Activated CD4-positive, alpha-beta T cell treated with anti-CD3 and anti-CD28 coated beads, Interleukin-2, amount 50 U/mL, for 24 hours (primary cell): ENCODE measurements at regions not wholly inside any gene's neighbourhood (a gene's known extent, or its start where the extent isn't known, plus 50 kb on each side); places are given as distances from the start of the nearest gene placed in this dataset.

Experiments used
- DNase-seq, 2 donors: peaks; one replicate each; pipeline ENCODE4 v3.0.0-alpha.2; 2020; ENCODE audit warnings: low read depth in 1 of 2, low spot score in 1 of 2

DNA sequence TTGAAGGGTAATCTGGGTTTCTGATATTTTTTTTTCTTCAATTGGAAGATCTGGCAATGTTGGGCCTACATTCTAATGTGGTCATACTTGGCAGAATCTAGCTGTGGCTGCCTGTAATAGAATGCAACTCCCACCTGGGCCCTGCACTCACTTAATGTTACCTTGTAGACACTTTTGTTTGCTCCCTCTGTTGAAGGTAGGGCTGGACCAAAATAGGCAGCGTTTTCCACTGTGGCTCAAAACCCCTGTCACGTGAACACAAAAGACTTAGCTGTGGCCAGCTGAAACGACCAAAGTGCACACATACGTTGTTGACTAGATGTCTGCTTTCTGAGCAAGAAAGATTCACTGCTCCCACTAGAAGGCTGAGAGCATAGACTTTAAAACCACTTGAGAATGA lies 117.6 kb upstream of the HMHB1 start:
- no peak for DNase-seq

DNA sequence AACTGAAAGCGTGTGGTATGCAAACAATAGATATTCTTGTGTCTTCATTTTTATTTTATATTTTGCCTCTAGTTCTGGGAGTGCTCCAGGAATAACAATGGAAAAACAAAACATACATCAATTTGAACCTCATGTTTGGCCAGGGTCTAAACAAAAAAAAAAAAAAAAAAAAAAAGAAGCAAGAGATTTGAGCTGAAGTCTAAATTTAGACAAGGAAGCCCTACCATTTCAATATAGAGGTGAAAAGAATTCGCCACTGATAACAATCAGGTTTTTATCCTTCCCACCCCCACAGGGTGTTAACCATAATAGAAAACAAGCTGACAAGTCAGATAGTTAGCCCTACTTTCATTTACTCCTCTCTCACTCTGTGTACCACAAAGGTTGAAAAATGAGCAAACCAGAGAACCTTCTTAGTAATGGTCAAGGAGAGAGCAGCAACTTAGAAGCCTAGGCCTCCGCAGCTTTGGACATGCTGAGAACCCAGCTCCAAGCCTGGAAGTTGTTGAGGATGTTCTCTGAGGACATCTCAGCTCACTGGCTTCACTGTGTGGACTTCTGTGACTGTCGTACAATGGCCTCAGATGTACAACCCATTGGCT lies 118.2 kb upstream of the HMHB1 start:
- DNase-seq, result no peak

DNA sequence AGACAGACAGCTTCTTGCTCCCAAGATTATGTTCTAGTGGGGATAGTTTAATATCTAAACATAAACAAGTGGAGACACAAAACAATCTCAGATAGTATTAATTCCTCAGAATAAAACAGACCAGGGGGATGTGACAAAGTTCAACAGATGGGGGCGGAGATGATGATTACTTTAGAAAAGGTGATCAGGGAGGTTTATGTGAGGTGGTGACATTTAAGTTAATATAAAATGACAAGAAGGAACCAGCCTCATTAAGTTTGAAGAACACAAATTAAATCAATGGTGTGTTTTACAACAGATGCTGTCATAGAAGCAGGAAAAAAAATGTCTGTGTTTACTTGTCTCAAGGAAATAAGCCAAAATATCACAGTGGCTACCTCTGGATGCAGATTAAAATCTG lies 119.6 kb upstream of the HMHB1 start:
- DNase-seq, result no peak

DNA sequence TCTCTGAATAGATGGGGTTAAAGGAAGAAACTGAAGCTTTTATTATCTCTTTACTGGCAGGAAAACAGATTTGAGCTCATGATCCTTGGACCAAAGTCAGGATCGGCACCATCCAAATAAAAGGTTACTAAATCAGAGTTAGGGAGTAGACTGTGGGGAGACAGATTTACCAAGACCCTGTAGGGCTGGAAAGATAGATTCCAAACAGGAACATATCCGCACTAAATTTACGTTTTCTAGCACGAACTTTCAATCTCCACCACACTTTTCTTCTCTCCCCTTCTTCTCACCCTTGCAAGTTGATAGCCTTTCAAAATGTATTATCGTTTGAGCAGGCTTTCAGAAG lies 120.0 kb upstream of the HMHB1 start:
- DNase-seq, result no peak

GRCh38 chr5:143691287-143691944 lies 120.5 kb upstream of the HMHB1 start:
- no peak for DNase-seq

GRCh38 chr5:143687604-143688003 lies 124.4 kb upstream of the HMHB1 start:
- no peak for DNase-seq

DNA sequence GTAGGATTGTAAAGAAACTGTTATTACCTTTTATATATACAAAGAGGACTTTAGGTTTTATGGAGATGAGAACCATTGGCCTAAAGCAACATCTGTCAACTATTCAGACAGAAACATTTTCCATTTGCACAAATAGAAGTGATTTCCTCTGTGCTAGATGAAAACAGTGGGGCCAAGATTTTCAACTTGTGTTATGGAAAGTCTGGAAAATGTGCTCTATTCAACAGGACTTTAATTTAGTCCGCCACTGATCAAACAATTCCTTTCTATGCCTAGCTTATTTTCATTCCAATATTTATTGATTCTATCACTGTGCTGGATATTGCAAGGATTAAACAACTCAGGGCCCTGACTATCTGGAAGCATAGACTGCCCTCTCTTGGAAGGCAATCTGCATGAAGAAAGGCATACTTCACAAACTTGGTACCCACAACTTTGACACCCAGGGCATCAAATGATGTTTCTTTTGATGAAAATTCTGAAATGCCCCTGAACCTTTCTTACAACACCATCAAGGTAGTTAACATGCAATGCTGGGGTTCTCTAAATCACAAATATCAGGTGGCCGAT lies 126.6 kb upstream of the HMHB1 start:
- DNase-seq, result no peak

GRCh38 chr5:143683459-143683858 lies 128.5 kb upstream of the HMHB1 start:
- no peak for DNase-seq

DNA sequence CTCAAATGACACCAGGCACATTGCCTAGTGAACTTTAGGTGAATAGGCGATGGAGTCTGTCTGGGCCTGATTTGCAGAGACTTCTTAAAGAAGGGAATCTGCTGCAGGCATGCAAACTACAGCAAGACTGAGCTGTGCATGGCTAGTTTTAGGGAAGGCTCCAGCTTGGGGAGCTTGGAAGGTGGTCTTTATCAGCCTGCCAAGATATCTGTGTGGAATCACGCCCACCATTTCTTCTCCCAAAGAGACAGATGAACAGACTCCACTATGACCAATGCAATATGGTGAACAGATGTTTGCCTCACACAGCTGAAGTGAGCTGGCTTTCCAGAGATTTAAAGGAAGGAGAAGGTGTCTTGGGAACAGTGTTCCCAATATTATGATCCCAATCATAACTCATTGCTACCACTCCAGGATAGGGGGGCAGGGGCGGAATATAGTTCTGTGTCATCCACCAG lies 129.0 kb upstream of the HMHB1 start:
- DNase-seq, result no peak

DNA sequence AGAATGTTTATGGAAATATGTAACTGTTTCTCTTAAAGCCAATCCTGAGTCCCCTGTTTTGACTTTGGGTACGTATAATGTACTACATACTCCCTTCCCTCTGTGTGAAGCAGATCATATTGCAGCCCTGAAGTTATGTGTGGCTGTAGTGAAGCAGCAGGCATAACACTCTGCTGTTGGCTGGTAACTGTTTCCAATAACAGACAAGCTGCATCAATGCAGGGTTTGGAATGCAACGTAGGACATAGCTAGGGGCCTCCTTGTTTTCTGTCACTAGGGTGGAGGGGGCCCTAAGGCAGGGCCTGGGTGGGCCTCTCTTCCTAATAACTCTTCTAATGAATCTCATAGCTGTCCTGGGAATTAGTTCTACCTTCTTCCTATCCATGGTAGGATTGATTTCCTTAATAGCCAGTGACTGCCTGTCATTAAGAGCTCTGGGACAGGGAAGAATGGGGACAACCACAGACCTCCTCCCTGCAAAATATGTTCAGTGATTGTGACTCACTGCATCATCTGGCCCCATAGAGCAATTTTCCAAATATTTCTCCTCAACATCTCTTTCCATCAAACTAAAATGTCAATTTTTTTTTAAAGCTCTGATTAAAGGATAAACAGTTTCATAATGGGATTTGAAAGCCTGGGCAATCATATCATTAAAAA lies 129.6 kb upstream of the HMHB1 start:
- no peak for DNase-seq

- DNase-seq, result no peak
Measured at GRCh38 chr5:143680672-143681259, 131.2 kb upstream of the HMHB1 start.

DNA sequence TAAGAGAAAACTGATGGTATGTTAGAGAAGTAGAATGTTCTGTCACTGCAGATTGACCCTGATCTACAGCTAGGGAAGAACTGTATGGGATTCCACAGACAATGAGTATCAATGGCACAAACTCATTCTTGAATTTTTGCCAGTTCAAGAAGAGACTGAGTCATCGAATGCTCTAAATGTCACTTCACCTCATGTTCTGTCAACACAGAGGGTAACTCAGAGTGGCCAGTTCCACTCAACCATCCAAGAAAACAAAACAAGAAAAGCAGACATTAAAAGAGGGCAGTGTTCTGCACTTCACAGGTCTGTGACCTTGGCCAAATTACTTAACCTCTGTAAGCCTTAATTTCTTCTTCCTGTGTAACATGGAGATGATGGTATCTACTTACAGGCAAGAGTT lies 132.2 kb upstream of the HMHB1 start:
- DNase-seq, result no peak

- DNase-seq, result no peak
Measured at GRCh38 chr5:143678148-143678905, 133.6 kb upstream of the HMHB1 start.

DNA sequence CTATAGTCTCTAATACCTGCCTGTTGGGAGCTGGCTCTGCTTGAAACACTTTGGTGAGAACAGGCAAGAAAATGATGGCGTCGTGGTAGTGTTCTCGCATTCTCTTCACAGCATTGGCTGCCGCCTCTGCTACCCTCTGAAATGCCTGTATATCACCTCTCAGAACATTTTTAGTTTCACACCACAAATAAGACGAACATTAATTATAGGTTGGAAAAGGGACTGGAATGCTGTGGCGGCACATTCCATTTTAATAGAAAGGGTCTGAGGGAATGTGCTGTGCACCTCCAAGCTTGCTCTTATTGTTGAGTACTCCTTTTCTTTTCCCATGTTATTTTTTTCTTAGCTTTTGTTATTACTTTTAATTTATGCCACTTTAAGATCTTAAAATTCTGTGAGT lies 134.6 kb upstream of the HMHB1 start:
- DNase-seq, result no peak

GRCh38 chr5:143676802-143677201 lies 135.2 kb upstream of the HMHB1 start:
- no peak for DNase-seq

DNA sequence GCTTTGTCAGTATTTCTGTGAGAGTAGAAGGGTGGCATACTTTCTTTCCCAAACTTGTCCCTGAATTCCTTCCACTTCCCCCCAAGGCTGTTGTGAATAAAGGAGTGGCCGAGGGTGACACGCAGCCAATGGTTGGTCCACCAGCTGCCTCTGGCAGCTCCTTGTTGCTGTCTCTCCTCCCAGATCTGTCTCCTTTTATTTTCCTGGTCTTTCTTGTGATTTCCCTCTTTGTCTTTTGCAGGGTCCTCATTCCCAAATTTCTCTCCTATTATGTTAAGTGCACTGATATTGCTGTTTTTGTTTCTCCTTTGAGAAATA lies 137.5 kb upstream of the HMHB1 start:
- DNase-seq, result no peak

GRCh38 chr5:143673676-143674468 lies 138.1 kb upstream of the HMHB1 start:
- no peak for DNase-seq

GRCh38 chr5:143672806-143673205 lies 139.2 kb upstream of the HMHB1 start:
- DNase-seq, result no peak

GRCh38 chr5:143671674-143672569 lies 140.0 kb upstream of the HMHB1 start:
- no peak for DNase-seq

DNA sequence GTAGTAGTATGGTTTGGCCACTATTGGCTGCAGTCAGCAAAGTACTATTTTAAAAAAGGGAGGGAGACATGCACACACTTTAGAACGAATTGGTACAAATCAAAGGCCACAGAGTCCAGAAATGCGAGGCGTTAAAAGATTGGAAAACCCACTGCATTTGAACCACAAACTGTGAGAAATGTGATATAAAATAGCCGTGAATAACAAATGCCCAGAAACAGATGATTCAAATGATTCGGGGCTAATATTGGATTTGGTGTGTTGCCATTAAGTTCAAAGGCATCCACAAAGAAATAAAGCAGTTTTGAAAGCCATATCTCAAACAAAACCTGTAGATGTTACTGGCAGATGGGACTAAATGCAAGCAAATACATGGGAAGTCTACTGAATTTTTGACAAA lies 140.9 kb upstream of the HMHB1 start:
- no peak for DNase-seq
